ENCODE measurements at regions not wholly inside any gene's neighbourhood (a gene's known extent, or its start where the extent isn't known, plus 50 kb on each side); places are given as distances from the start of the nearest gene placed in this dataset.

- TF ChIP-seq EZH2phosphoT487 (IDR thresholded peaks at IDR 0.05; ENCODE audit: insufficient read depth, low read depth) (no peak), EZH2 (IDR thresholded peaks at IDR 0.05; ENCODE audit: insufficient read depth, poor library complexity, severe bottlenecking) (no peak)
Observed at GRCh38 chrX:47313056-47313455, 57.3 kb upstream of the ZNF157 start.

All from GM23248 (cell line).